OCI-LY7 (cell line): ENCODE measurements at regions not wholly inside any gene's neighbourhood (a gene's known extent, or its start where the extent isn't known, plus 50 kb on each side); places are given as distances from the start of the nearest gene placed in this dataset.

Experiments used
- BruUV-seq: library from RNA; stranded (reverse); fragments of 400-500 nt; replicated peaks from 2 replicates; lab custom pipeline; 2021; lab: Mats Ljungman, UMichigan
- CTCF ChIA-PET: fragments of 300-600 bp; sonication (Branson Sonifier 250); formaldehyde crosslinking; loops from one replicate; lab custom pipeline; 2022; ENCODE audit warnings: antibody characterized with exemption; ENCODE audit not compliant: unreplicated experiment; lab: Charles Lee
- POLR2A ChIA-PET: fragments of 300-600 bp; sonication (Branson Sonifier 250); formaldehyde crosslinking; loops from one replicate; lab custom pipeline; 2022; ENCODE audit warnings: antibody characterized with exemption; lab: Charles Lee
- DNase-seq: peaks from one replicate; pipeline ENCODE4 v3.0.0-alpha.2; 2015; ENCODE audit warnings: low spot score
- H2AFZ ChIP-seq: fragments of 200-600 bp; sonication (generic), shearing (Covaris generic); 2 replicates; pipeline ENCODE4 v1.6.1; 2014; ENCODE audit warnings: mild to moderate bottlenecking, antibody characterized with exemption, low read length, moderate library complexity
- H3K27ac ChIP-seq: fragments of 200-600 bp; sonication (generic); 2 replicates; pipeline ENCODE4 v1.5.1; 2014; ENCODE audit warnings: mixed run types, low read depth, mild to moderate bottlenecking, moderate library complexity, low read length, inconsistent platforms; ENCODE audit not compliant: poor library complexity, severe bottlenecking
- H3K36me3 ChIP-seq: fragments of 200-600 bp; sonication (generic); 2 replicates; pipeline ENCODE4 v1.6.1; 2014; ENCODE audit warnings: mild to moderate bottlenecking, antibody characterized with exemption, low read length, moderate library complexity, mixed read lengths; ENCODE audit not compliant: insufficient read depth
- H3K4me1 ChIP-seq: fragments of 200-600 bp; sonication (generic); 2 replicates; pipeline ENCODE4 v1.5.1; 2014; ENCODE audit warnings: mild to moderate bottlenecking, low read length; ENCODE audit not compliant: insufficient read depth, poor library complexity, severe bottlenecking
- H3K4me2 ChIP-seq: fragments of 200-600 bp; sonication (generic); 2 replicates; pipeline ENCODE4 v1.6.1; 2014; ENCODE audit warnings: mild to moderate bottlenecking, low read length
- H3K4me3 ChIP-seq: fragments of 200-600 bp; sonication (generic); 2 replicates; pipeline ENCODE4 v1.5.1; 2014; ENCODE audit warnings: mild to moderate bottlenecking, low read depth, low read length; ENCODE audit not compliant: poor library complexity, severe bottlenecking
- H3K79me2 ChIP-seq: fragments of 200-600 bp; sonication (generic); 2 replicates; pipeline ENCODE4 v1.6.1; 2016; ENCODE audit warnings: low read depth, mild to moderate bottlenecking, low read length, moderate library complexity, mixed read lengths; ENCODE audit not compliant: insufficient read depth
- H3K9me2 ChIP-seq: fragments of 200-600 bp; sonication (generic); 2 replicates; pipeline ENCODE4 v1.6.1; 2016; ENCODE audit warnings: mild to moderate bottlenecking, low read length, mixed read lengths; ENCODE audit not compliant: insufficient read depth
- H3K9me3 ChIP-seq: fragments of 200-600 bp; sonication (generic); 2 replicates; pipeline ENCODE4 v1.6.1; 2014; ENCODE audit warnings: mild to moderate bottlenecking, mixed run types, low read length, mixed read lengths
- H4K20me1 ChIP-seq: fragments of 200-600 bp; sonication (generic); 2 replicates; pipeline ENCODE4 v1.6.1; 2014; ENCODE audit warnings: mild to moderate bottlenecking, antibody characterized with exemption, low read length, moderate library complexity, mixed read lengths; ENCODE audit not compliant: insufficient read depth
- CTCF ChIP-seq: fragments of 200-600 bp; sonication (generic); conservative IDR thresholded peaks from 2 replicates; pipeline ENCODE4 v1.5.1; 2014; ENCODE audit warnings: mild to moderate bottlenecking, antibody characterized with exemption, low read length, moderate library complexity, mixed read lengths
- EZH2phosphoT487 ChIP-seq: fragments of 200-600 bp; sonication (generic); IDR thresholded peaks from 2 replicates; pipeline ENCODE4 v1.6.1; 2018; ENCODE audit warnings: low read depth, borderline replicate concordance, mild to moderate bottlenecking, mixed run types, antibody characterized with exemption, low read length, moderate library complexity, mixed read lengths
- intact Hi-C: fragments of 100-400 bp; cut with micrococcal nuclease; formaldehyde crosslinking; loops from one replicate; pipeline ENCODE4 v1.10.0; 2022; ENCODE audit not compliant: unreplicated experiment

- Histone ChIP-seq H3K9me3 (no peaks in the 10 kb centered on the region), H4K20me1 (no peaks in the 10 kb centered on the region), H3K79me2 (no peaks in the 10 kb centered on the region), H3K4me2 (no peak overlapping the region), H2AFZ (no peak overlapping the region), H3K4me1 (peaks cover 3% of the 10 kb centered on the region), H3K27ac (no peak overlapping the region), H3K4me3 (no peak overlapping the region), H3K9me2 (no peaks in the 10 kb centered on the region), H3K36me3 (no peaks in the 10 kb centered on the region)
- TF ChIP-seq CTCF (no peak), EZH2phosphoT487 (no peak)
- no peak for DNase-seq
- intact Hi-C loops: no loop called here
- no TSS peak for BruUV-seq
- POLR2A ChIA-PET: no interaction called here
- CTCF ChIA-PET: no interaction called here
Observed at GRCh38 chr3:127040216-127040615, 57.3 kb downstream of the PLXNA1 start.

- H3K27ac ChIP-seq: no peak overlapping the region
- POLR2A ChIA-PET: no interaction called here
- DNase-seq: no peak
- peaks cover 3% of the 10 kb centered on the region for H3K4me1 ChIP-seq
- H3K9me3 ChIP-seq: no peaks in the 10 kb centered on the region
- H4K20me1 ChIP-seq: no peaks in the 10 kb centered on the region
- H3K79me2 ChIP-seq: no peaks in the 10 kb centered on the region
- intact Hi-C loops: no loop called here
- no peaks in the 10 kb centered on the region for H3K9me2 ChIP-seq
- BruUV-seq: no TSS peak
- H2AFZ ChIP-seq: no peak overlapping the region
- CTCF ChIA-PET: no interaction called here
- no peak for TF ChIP-seq CTCF
- TF ChIP-seq EZH2phosphoT487: no peak
- H3K4me3 ChIP-seq: no peak overlapping the region
- no peaks in the 10 kb centered on the region for H3K36me3 ChIP-seq
- H3K4me2 ChIP-seq: no peak overlapping the region
Observed at GRCh38 chr3:127041264-127041820, 58.4 kb downstream of the PLXNA1 start.

GRCh38 chr3:127041933-127042332 lies 59.0 kb downstream of the PLXNA1 start:
- Histone ChIP-seq H2AFZ (no peak overlapping the region), H3K79me2 (no peaks in the 10 kb centered on the region), H3K4me2 (no peak overlapping the region), H3K4me3 (no peak overlapping the region), H3K27ac (no peak overlapping the region), H3K4me1 (peaks cover 3% of the 10 kb centered on the region), H3K9me2 (no peaks in the 10 kb centered on the region), H4K20me1 (no peaks in the 10 kb centered on the region), H3K9me3 (no peaks in the 10 kb centered on the region), H3K36me3 (no peaks in the 10 kb centered on the region)
- TF ChIP-seq CTCF (no peak), EZH2phosphoT487 (no peak)
- POLR2A ChIA-PET: no interaction called here
- DNase-seq: no peak
- no TSS peak for BruUV-seq
- intact Hi-C loops: no loop called here
- CTCF ChIA-PET: no interaction called here
